Stimulated activated CD8-positive, alpha-beta memory T cell treated with anti-CD3 and anti-CD28 coated beads, Interleukin-7, amount 100 ng/mL, for 1 hour (primary cell): ENCODE measurements at regions not wholly inside any gene's neighbourhood (a gene's known extent, or its start where the extent isn't known, plus 50 kb on each side); places are given as distances from the start of the nearest gene placed in this dataset.

Experiments used
- DNase-seq, 2 donors: peaks; one replicate each; pipeline ENCODE4 v3.0.0-alpha.2; 2020; ENCODE audit warnings: low read depth in 2 of 2

GRCh38 chr18:77750006-77750405, 500.4 kb downstream of the GALR1 start:
- DNase-seq, result no peak

GRCh38 chr18:77754475-77755044, 504.9 kb downstream of the GALR1 start:
- no peak for DNase-seq

GRCh38 chr18:77755187-77755586, 505.5 kb downstream of the GALR1 start:
- no peak for DNase-seq

- DNase-seq, result no peak
Measured at GRCh38 chr18:77761332-77761731, 511.7 kb downstream of the GALR1 start.

DNA sequence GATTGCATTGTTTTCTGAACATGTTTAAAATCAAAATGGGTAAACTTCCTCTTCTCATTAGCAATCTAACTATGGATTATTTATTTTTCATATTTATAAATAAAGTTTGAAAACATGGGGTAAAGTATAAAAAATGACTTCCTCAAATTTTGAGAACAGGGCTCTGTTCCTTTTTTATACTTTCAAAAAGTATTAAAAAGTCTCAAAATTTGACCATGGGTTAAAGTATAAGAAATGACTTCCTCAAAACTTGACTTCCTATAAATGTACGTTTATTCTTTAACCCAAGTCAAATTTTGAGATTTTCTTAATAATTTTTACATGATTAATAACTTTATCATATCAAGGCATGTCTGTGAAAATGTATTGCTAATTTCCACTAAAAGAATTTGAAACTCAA, 512.4 kb downstream of the GALR1 start:
- no peak for DNase-seq

- no peak for DNase-seq
Measured at GRCh38 chr18:77762642-77763041, 513.0 kb downstream of the GALR1 start.

- no peak for DNase-seq
Measured at GRCh38 chr18:77763530-77764145, 514.0 kb downstream of the GALR1 start.

- DNase-seq, result no peak
Measured at GRCh38 chr18:77765468-77765867, 515.8 kb downstream of the GALR1 start.

- DNase-seq, result no peak
Measured at GRCh38 chr18:77766421-77766820, 516.8 kb downstream of the GALR1 start.

DNA sequence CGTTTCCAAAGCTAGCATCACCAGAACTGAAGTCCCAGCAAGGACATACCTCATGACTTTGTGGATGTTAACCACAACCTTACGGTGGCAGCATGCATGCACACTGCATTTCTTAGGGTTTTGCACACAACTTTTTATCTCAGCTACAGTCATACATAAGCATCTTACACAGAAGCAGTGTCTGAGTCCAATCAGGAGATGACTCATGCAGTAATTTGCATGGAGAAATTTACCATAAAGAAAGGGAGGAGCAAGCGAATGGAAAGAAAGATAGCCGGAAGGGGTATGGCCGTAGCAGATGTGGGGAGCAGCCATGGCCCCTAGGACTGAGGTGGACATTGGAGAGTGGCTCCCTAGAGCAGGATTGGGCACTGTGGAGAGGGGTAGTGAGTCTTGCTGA, 522.5 kb downstream of the GALR1 start:
- DNase-seq, result no peak

- DNase-seq, result no peak
Measured at GRCh38 chr18:77776104-77776503, 526.5 kb downstream of the GALR1 start.

GRCh38 chr18:77777163-77777562, 527.5 kb downstream of the GALR1 start:
- no peak for DNase-seq

DNA sequence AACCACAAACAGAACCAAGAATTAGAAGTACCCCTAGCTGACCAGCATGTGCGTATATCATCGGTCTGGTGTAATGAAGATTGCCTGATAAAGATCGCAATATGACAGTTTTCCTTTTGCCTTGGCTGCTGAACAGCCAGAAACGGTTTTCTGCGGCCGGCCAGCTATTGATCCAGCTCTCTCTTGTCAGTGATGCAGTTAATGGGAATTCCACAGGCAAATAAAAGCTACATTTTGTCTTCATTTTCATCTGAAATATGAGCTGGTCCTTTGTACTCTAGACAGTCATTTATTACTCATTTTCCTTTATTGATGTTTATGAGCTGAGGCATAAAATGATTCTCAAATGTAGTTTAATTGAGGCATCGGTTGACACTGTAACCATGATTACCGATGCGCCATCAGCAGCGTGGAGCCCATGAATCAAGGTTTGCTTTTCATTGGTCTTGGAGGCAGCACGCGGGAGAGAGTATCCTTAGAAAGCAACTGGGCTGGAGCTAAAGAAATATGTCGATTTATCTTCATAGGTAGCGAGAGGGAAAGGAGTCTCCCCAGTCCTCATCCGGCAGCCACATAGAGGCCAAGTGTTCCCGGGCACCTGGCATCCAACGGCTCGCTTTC, 535.2 kb downstream of the GALR1 start:
- DNase-seq, result no peak

DNA sequence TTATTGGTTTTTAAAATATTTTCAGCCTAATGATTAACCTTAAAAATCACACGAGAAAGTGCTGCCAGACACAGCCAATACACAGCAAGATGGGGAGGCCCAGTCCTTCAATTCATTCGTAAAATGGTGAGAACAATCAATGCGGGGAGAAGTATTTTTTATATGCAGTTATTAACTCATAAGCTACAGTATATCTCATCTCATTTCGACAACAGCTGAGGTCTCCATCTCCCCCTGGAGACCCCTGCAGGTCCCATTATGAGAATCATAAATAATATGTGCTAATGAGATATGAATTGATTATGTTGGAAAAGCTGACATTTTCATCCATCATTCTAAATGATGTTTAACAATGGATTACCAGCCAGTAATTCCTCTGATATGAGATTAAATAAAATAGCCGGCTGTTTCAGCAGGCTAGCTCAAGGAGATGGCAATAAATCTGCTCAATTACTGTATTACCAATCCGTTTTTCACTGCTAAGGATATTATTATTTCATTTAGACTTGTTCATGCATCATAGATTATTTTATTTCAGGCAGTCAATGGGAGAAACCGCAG, 535.8 kb downstream of the GALR1 start:
- DNase-seq, result no peak

DNA sequence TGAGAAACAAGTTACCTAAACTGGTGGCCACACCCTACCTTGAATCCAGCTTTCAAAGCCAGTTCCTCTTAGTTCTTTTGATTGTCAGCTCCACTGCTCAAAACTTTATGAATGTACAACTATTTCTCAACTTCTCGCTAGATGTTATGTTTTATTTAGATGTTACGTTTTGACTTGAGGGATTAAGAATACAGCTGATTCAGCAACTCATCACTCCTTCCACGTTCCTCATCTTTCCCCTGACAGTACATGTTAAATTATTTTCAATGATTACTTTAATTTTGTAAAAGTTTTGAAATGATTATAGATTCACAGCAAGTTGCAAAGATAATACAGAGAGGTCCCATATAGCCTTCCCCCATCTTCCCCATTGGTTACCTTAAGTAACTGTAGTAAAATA, 553.4 kb downstream of the GALR1 start:
- DNase-seq, result no peak

DNA sequence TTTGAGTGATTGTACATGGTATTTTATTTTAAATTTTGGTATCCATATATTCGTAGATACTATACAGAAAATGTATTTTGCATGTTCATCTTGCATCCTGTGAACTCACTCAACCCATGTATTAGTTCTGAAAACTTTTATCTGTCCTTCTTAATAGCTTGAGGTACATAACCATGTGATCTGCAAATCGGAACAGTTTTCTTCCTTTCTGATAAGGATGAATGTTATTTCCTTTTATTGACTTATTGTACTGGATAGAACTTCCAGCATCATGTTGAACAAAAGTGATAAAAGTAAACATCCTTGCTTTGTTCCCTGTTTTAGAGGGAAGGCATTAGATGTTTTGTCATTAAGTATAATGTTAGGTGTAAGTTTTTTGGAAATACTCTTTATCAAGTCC, 554.7 kb downstream of the GALR1 start:
- DNase-seq, result no peak

DNA sequence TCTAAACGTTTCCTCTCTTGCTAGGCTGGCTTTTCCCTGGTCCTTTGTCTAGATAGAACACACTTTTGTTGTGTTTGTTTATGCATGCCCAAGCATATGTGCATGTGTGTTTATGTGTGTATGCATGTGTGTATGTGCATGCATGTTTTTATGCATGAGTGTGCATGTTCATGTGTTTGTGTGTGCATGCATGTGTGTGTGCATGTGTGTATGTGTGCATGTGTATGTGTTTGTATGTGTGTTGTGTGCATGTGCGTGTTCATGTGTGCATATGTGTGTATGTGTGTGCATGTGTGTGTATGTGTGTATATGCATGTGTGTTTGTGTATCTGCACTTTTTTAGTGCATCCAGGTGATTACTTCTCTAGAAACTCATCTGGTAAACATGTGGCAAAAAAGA, 558.0 kb downstream of the GALR1 start:
- no peak for DNase-seq

- no peak for DNase-seq
Measured at GRCh38 chr18:77811503-77811902, 561.9 kb downstream of the GALR1 start.

- no peak for DNase-seq
Measured at GRCh38 chr18:77815666-77816338, 566.2 kb downstream of the GALR1 start.

GRCh38 chr18:77818328-77818727, 568.7 kb downstream of the GALR1 start:
- no peak for DNase-seq

DNA sequence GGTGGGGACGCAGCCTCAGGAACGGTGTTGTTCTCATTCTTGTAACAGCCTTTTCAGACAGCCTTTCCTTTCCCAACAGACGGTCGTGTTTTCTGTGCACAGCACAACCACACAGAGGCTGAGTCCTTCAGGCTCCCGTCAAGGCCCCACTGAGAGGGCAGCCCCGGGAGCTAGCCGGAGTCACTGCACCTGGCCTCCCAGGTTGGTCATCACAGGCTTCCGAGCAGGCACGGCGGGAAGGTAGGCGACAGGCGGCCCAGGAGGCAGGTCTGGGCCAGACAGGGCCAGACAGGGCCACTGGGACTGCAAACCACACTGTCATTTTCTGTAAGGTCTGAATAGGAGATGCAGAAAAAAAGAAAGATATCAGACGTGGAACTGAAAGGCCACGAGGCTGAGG, 570.8 kb downstream of the GALR1 start:
- DNase-seq, result no peak

- no peak for DNase-seq
Measured at GRCh38 chr18:77821892-77822291, 572.2 kb downstream of the GALR1 start.

DNA sequence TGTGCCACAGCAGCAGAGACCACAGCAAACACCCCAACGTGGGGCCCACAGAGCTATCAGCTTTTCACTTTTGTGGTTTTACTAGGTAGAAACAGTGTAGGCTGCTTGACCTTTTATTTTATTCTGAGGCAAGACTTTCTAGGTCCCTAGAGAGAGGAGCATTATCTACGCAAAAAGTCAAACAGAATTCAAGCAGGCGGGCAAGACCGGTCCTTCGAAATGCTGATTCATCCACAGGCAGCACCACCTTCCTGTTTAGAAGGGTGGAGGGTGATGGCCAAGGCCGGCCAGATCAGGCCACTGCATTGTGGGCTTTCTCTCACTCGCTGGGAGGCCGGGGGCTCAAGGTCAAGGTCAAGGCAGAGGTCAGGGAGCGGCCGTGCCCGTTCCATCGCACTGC, 573.0 kb downstream of the GALR1 start:
- no peak for DNase-seq
